Medulla oblongata (tissue), 1 donor: ENCODE measurements at regions not wholly inside any gene's neighbourhood (a gene's known extent, or its start where the extent isn't known, plus 50 kb on each side); places are given as distances from the start of the nearest gene placed in this dataset.

Experiments used
- DNase-seq: peaks from one replicate; pipeline ENCODE4 v3.0.0-alpha.2; 2015; ENCODE audit errors: extremely low spot score

DNA sequence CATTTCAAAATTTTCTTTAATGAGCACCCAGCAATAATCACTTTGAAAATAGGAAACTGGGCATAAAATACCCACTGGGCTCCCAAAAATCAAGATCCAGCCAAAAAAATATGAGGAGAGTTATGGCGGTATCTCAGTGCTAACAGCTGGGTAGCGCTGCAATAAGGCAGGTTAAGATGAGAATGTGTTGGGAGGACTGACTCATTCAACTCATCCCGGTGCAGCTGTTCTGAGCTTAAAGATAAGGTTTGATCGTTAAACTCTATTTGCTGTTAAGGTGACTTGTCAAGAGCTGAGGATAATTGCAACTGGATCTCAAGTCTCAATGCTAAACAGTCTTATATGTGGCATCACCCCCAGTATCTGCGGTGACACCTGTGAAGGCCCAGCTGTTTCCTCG is 507.7 kb downstream of the EPM2A start:
- DNase-seq: no peak

DNA sequence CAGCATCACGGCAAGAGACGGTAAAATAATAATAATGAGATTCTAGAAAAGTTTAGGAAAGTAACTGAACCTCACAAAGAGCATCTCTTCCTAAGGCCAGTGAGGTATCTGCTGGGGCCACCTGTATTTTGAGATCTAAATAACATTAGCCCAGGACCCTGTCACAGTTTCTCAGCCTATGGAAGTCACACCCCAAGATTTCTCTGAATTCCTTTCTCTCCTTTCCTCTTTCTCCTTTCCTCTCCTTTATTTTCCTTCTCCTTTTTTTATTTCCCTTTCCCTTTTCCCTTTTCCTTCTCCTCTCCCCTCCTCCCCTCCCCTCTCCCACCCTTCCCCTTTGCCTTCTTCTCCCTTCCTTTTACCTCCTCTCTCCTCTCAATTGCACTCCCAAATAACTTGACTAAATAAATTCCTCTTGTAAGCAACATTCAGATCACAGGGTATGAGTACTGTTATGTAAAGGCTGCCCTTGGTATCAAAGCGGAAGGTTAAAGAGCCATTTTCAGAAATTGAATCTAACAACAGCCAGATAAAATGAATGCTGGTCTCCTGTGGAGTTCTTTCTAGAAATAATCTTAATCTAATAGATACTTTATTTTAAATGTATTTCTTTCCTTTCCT is 506.2 kb downstream of the EPM2A start:
- no peak for DNase-seq

DNA sequence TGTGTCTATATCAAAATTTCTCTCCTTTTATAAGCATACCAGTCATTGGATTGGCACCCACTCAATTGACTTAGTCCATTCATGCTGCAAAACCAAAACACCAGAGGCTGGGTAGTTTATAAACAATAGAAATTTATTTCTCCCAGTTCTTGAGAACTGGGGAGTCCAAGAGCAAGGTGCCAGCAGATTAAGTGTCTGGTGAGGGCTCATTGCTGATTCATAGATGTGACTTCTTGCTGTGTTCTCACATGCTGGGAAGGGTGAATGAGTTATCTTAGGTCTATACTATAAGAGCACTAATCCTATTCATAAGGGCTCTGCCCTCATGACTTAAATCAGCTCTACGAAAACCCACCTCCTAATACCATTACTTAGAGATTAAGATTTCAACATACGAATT is 501.4 kb downstream of the EPM2A start:
- no peak for DNase-seq

DNA sequence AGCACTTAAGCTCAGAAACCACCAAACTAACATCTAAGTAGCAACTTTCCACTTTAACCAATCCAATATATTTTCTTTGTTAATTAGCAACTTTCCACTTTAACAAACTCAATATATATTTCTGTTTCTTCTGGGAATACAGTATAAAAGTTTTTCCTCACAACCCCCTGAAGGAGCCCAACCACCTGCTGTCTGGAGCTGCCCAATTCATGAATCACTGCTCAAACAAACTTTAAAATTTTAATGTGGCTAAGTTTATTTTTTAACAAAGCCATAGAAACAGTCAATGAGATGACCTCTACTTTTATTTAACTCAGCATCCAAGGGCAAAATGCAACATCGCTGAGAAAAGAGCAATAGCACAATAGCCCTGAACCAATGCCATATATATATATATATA is 500.1 kb downstream of the EPM2A start:
- DNase-seq: no peak

DNA sequence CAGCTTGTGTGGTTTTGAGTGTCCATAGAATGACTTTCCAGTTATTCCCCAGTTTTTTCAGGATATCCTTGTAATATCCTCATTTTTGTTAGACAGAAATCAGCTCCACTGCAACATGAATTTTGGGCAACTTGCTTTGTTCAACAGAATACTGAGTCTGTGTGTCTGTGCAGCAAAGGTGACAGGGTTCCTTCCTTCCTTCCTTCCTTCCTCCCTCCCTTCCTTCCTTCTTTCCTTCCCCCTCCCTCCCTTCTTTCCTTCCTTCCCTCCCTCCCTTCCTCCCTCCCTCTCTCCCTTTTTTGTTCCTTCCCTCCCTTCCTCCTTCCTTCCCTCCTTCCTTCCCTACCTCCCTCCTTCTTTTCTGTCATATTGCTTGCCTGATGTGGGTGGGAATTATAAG is 496.5 kb downstream of the EPM2A start:
- no peak for DNase-seq

DNA sequence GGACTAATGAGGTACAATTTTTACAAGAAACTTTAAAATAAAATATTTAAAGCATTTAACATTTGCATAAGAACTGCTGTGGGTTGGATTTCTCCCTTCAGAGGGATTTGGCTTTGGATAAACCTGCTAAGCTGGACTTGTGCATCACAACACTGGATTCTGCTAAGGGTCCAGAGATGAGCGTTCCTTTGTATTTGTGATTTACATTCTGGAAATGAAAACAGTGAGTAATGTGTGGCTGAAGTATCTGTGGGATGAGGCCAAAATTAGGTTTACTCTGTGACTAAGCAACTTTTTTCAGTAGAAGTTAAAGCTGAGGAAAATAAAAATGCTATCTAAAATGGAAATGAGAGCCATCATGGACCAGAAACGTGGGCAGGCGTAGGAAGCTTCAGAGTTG is 494.3 kb downstream of the EPM2A start:
- no peak for DNase-seq

DNA sequence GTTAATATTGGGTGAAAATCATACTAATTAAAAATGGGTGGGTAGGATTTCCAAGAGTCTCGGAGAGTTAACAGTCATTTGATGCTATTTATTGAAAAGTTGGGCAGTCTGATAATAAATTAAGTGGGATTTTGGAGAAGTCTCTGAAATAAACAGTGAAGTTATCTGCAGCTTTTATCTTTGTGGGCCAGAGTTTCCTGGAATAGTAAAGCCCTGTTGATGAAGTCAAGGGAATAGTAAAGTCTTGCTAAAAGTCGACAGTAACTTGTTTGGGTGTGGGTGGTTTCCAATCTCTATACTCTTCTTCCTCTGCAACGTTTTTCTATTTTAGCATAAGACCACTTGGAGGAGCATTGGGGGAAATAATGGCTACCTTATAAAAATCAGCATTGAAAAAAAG is 493.6 kb downstream of the EPM2A start:
- DNase-seq: no peak

DNA sequence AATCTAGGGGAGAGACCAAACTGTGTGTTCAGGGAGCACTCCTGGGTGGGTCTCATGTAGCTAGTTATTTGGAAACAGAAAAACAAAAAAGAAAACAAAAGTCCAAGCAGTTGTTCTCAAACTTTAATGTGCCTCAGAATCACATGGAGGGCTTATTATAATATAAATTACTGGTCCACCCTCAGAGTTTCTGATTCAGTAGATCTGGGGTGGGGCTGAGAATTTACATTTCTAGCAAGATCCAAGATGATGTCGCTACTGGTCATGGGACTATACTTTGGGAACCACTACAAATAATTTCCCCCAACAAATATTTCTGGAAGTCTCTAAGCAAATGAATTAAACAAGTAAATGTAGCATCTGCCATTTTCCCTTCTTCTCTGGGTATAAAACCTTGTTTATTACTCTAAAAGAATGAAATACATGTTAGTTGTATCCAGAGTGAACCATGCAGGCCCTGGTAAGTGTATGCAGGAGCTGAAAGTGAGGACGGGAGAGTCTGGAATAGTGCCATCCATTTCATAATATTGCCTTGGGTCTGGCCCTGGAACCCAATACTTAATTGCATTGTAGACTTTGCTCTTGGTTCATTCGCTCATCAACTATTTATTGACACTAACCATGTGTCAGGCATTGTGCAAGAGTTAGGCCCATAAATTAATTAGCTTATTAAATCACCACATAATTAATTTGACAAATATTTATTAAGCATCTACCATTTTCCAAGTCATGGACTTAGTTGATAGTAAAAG is 490.8 kb downstream of the EPM2A start:
- no peak for DNase-seq

DNA sequence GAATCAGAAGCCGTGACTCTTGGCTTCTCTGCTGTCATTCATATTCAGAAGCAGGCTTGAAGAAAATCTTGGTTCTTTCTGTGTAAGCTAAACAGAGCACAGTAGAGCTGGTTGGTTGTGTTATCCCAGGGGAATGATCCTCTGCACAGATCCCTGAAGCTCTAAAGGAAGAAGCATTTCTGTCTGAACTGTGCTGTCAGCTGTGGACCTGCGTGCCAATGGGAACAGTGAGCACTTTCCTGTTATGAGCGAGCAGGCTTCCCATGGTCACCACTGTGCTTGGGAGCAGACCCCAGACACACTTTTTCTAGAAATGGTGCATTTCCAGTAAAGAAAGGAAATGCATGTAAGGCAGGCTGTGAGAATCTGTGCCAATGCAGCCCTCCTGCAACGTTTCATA is 490.2 kb downstream of the EPM2A start:
- no peak for DNase-seq

DNA sequence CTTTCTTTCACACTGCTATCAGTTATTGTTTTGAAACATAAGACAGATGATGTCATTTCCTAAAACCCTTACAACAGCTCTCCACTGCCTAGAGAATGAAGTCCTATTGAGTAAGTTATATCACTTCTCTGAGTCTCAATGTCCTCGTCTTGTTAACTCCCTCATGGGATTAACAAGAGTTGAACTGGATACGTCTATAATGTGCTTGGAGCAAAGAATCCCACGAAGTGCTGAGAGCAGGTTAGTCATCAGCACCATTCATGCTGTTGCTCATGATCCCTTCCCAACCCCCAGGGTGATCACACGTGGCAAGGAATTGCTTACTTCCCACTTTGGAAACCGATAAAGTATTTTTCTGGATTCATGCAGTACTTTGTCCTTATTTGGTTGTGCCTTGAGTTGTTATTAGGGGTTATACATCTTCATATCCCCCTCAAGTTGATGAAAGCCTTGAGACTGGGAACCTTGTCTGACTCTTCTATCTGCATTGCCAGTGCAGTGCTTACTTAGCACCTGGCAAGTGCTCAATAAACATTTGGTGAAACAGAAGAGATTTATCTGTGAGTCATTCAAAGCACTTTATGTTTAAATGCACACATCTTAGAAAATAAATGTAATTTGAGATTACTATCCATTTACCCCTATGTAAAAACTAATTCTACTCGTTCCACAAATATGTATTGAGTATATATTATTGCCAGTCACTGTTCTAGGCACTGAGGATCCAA is 487.5 kb downstream of the EPM2A start:
- no peak for DNase-seq

DNA sequence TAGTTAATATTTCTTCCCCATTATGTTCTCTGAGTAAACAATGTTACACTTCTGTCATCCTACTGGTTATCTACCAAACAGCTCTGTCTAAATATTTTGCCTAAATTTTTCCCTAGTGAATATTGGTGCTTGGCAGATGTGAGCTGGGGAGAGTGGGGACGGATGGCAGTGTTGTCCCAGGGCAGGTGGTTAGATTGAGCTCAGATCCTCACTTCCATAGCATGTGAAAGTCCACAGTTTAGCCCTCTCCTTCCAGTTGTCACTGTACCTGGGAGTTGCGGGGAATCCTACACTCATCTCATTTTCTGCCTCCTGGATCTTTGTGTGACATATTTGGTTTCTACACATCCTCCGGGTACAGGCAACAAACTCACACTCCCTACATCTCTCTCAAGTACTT is 484.9 kb downstream of the EPM2A start:
- no peak for DNase-seq

DNA sequence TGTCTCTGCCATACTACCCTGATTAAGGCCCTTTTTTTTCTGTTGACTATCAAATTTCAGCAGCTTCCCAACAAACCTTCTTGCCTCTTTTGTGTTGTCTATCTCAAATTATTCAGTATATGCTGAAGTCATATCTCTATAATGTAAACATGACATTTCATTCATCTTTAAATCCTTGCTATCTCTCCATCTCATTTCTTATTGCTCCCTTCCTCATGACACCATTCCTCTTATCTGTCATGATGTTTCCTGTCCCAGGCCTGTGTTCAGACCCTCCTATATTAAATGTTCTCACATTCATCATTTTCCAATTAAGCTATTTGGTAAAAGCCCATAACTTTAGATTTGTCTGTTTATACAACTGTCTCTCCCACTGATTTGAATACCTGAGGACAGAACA is 482.6 kb downstream of the EPM2A start:
- DNase-seq: no peak

DNA sequence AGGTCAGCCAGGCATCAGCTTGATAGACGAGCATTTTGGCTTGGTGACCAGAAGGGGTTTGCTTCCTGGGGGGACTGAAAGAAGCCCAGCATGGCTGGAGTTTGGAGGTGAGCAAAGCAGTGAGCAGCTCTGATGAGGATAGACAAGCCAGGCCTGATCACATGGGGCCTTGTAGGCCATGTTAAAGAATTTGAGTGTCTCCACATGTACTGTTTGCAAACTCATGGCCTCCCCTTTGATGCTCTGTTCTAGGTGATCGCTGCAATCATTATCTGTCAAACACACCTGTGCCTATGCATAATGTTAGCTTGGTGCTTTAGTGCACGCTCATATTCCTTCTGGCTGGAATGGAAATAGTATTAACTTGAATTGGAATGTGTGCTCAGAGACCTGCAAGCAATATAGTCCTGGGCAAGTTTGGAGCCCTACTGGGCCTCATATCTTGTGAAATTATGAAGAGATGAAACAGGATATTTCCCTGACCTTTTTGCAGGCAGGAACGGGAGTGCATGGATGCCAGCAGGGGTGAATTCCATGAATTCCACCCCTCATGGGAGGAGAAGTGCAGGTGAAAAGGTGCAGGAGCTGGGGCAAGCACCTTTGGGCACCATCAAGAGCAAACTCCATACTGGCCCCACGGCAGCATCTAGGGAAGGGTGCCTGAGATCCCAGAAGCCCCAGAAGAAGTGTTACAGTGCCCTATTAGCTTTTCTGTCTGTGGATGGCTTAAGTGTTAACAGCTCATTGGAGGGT is 480.5 kb downstream of the EPM2A start:
- DNase-seq: no peak

DNA sequence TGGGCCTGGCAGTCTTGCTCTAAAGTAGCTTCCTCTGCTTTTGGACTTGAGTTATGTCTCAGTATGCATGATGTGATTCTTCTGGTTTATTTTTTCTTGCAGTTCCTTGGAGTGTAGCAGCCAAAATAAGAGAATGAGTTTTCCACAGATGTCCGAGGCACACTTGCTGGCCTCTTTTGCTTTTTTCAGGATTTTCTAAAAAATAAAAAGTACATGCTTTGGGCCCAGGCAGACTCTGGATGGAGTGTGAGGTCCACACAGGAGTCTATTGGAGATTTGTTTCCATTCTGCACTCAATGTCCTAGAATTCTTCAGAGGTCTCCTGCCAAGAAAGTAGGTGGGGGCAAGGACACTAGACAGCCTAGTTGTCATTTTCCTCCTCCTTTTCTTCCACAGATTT is 477.6 kb downstream of the EPM2A start:
- DNase-seq: no peak

DNA sequence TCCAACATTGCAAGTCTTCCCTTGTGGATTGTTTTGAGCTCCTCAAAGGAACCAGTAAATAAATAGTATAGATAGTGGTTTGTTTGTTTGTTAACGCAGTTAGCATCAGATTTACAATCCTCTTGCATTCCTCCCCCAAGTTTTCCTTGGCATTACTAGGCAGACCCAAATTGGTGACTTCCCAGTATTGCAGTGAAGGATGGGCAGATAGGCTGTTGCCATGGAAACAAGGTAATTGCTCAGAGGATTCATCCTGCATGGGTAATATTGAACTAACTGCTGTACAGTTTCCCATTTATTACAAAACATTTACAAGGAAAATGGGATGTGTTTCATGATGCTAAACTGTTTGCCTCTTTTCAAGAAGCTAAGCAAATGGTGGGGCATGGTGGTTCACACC is 477.2 kb downstream of the EPM2A start:
- DNase-seq: no peak

DNA sequence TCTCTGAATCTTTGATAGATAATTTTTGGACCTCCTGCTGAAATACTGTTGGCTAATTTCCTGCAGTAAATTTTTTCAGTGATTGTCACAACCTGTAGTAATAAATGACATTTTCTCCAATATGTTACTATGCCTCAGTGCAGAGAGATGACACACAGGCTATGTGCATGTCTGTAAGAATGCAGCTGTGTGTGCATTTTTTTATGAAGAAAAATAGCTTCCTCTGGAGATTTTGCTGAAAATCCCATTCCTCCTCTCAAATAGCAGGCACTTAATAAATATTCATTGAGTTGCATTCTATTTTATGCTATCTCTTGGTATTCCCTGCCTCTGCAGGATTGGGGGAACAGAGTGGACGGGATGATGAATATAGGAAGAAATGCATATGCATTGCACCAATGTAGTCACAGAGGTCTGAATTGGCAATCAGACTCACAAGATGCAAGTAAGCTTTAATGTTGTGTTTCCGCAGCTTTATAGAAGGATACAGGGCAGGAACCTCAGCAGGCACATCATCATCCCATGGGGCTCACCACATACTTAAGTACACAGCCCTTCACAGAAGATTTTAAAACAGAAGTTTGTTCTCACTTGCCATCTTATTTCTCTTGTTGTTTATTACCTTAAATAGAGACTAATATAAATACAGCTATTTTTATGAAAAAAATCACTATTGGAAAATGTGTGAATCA is 474.7 kb downstream of the EPM2A start:
- DNase-seq: no peak

DNA sequence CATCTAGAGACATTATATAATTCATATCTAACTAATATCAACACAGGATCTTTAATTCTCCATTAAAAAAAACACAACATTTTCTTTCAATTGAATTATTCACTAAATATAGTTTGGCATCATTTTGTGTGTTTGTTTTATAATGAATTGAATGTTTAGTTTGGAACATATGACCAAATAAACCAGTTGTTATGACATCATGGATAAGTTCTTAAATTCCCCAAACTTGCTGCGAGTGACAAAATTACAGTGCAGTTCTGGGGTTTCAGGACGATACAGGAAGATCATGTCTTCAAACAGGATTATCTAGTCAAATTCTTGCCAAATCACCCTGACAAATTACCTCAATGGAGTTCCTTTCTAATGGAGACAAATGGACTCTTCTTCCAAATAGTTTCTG is 473.6 kb downstream of the EPM2A start:
- DNase-seq: no peak

DNA sequence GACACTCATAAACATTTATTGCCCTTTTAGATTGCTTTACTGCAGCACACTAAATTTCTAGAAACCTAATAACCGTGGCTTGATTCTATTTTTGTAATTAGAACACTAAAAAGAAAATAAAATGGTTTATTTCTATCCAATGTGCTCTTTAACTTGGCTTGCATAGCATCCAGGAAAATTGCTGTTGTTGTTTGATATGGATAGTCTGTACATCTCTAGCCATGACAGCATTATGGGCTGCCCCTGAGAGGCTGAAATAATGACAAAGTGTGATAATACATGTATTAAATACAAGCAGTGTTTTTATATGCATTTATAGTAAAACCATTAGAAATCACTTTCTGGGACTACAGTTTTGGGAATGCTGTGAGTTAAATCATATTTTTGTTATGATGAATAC is 472.5 kb downstream of the EPM2A start:
- DNase-seq: no peak

DNA sequence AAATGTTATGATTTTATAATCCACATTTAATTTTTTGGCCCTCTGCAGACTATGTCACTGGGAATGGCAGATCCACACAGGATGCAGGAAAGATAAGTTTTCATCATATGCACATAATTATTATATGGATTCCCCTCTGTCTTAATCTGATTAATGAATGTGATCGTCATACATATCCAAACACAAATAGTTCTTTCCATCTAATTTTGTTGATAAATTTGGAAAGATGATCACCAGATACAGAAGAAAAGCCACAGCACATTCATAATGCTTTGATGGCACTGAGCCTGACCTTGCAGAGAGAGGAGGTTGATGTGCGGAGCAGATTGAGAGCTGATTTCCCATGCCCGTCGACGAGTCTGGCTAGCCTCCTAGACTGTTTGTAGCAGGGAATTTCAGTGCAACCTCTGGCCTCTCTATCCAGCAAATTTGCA is 471.5 kb downstream of the EPM2A start:
- no peak for DNase-seq

DNA sequence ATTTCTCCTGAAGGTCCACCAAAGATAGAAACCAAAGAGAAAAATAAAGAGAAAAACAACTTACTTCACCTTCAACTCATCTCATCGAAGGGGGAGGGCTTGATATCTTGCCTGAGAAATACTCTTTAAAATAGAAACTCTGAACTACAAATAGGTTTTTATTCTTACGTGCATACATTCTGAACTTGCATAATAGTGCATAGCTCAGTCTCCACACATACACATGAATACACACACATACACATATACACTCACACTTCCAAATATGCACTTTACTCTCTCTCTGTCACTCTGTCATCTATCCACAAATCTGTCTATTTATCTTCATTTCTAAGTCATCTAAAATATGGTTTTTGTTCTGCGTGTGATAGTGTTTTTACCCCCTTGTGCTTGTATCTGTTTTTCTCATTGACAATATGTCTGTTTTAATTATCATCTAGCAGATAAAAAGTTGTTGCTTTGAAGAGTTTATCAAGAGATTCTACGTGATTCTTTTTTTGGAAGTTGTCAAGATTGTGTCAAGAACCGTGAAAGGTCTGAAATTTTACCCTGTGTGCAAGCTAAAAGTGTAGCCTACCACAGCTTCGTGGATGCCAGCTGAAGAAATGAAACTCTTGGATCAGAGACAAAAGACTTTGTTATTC is 468.8 kb downstream of the EPM2A start:
- no peak for DNase-seq
